ENCODE measurements at regions not wholly inside any gene's neighbourhood (a gene's known extent, or its start where the extent isn't known, plus 50 kb on each side); places are given as distances from the start of the nearest gene placed in this dataset.

GRCh38 chr1:221791846-221792245, 50.0 kb upstream of the DUSP10 start:
- TF ChIP-seq CTCF (IDR thresholded peaks at IDR 0.05; ENCODE audit: low read depth, low read length, poor library complexity, severe bottlenecking), result no peak
- TF ChIP-seq EZH2phosphoT487 (IDR thresholded peaks at IDR 0.05; ENCODE audit: borderline replicate concordance, low read length), result no peak
